HUES6 (cell line): ENCODE measurements at regions not wholly inside any gene's neighbourhood (a gene's known extent, or its start where the extent isn't known, plus 50 kb on each side); places are given as distances from the start of the nearest gene placed in this dataset.

Experiments used
- H3K27ac ChIP-seq: 2 replicates; pipeline ENCODE4 v1.7.0; 2013; ENCODE audit warnings: low read depth, mild to moderate bottlenecking, low read length, inconsistent platforms
- H3K27me3 ChIP-seq: 2 replicates; pipeline ENCODE4 v1.6.1; 2013; ENCODE audit warnings: low read length; ENCODE audit not compliant: control insufficient read depth, insufficient read depth
- H3K36me3 ChIP-seq: 2 replicates; pipeline ENCODE4 v1.6.1; 2013; ENCODE audit warnings: low read length; ENCODE audit not compliant: control insufficient read depth, insufficient read depth
- H3K4me1 ChIP-seq: 2 replicates; pipeline ENCODE4 v1.6.1; 2013; ENCODE audit warnings: low read length; ENCODE audit not compliant: control insufficient read depth, insufficient read depth
- H3K4me3 ChIP-seq: 2 replicates; pipeline ENCODE4 v1.5.1; 2013; ENCODE audit warnings: low read depth, low read length
- H3K9ac ChIP-seq: one replicate; pipeline ENCODE4 v1.6.1; 2013; ENCODE audit warnings: mild to moderate bottlenecking, low read length
- H3K9me3 ChIP-seq: 2 replicates; pipeline ENCODE4 v1.6.1; 2013; ENCODE audit warnings: low read depth, low read length; ENCODE audit not compliant: control insufficient read depth, insufficient read depth

DNA sequence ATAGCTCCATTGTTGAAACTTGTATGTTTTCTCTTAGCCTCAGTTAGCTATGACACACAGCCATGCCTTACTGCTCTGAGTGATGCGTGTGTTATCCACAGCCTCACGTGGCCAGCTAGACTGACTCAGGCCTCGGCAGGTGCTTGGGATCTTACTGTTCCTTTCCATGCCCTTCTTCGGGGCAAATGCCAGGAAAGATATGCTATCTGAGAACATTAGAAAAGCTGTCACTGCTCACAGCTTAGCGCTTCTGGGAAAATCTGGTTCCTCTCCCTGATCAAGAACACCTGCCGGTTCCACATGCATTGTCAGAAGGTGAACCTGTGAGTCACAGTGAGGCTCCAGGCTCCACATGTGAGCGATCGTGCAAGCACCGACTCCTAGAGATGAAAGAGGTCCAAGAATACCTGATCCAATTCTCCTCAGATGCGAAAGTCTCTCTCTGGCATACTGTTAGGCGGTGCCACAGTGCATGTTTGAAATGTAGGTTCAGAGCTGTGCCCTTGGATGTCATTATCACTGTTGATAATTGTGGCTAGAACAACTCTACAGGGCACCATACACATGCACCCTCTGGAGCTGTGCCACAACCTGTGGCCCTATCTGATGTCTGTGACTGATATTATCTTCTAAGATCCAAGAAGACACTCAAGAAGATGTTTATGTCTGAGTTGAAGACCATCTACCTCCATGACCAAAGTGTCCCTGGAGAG is 247.8 kb upstream of the IGFBP3 start:
- no peaks in the 10 kb centered on the region for H3K27me3 ChIP-seq
- no peak overlapping the region for H3K9ac ChIP-seq
- no peak overlapping the region for H3K27ac ChIP-seq
- no peaks in the 10 kb centered on the region for H3K36me3 ChIP-seq
- no peaks in the 10 kb centered on the region for H3K4me1 ChIP-seq
- H3K9me3 ChIP-seq = no peaks in the 10 kb centered on the region
- H3K4me3 ChIP-seq = no peak overlapping the region

DNA sequence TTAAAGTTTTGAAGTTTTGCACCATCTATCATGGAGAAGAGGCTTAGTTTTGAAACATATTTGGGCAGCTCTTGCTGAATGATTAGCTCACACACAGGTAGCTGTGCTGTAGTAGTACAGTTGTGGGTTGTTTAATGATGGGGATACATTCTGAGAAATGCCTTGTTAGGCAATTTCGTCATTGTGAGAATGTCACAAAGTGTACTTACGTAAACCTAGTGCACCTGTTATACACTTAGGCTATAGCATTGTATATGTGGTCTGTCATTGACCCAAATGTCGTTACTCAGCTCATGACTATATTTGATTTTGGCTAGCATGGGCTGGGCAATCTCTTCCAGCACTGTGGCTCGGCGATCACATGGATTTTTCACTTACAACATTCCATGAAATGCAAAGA is 247.2 kb upstream of the IGFBP3 start:
- H3K9me3 ChIP-seq = no peaks in the 10 kb centered on the region
- no peaks in the 10 kb centered on the region for H3K36me3 ChIP-seq
- no peak overlapping the region for H3K9ac ChIP-seq
- H3K4me1 ChIP-seq = no peaks in the 10 kb centered on the region
- no peak overlapping the region for H3K27ac ChIP-seq
- H3K27me3 ChIP-seq = no peaks in the 10 kb centered on the region
- no peak overlapping the region for H3K4me3 ChIP-seq

DNA sequence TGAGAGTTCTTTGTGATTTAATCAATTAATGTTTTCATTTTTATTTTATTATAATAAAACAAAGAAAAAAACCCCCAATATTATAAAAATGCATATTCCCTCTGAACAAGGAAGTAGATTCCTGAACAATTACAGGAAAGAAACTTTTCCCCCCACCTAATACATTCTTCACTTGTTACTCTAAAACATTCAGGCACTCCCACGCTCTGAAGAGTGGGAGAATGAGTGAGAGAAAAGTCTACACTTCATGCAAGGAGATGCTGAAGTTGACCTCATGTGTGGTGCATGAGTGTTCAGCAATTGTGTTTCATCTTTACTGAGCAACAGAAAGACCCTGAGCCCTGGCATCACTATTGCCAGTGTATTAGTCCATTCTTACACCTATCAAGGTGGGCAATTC is 244.2 kb upstream of the IGFBP3 start:
- no peak overlapping the region for H3K27ac ChIP-seq
- no peaks in the 10 kb centered on the region for H3K9me3 ChIP-seq
- H3K4me1 ChIP-seq = no peaks in the 10 kb centered on the region
- H3K4me3 ChIP-seq = no peak overlapping the region
- no peak overlapping the region for H3K9ac ChIP-seq
- H3K36me3 ChIP-seq = no peaks in the 10 kb centered on the region
- H3K27me3 ChIP-seq = no peaks in the 10 kb centered on the region

DNA sequence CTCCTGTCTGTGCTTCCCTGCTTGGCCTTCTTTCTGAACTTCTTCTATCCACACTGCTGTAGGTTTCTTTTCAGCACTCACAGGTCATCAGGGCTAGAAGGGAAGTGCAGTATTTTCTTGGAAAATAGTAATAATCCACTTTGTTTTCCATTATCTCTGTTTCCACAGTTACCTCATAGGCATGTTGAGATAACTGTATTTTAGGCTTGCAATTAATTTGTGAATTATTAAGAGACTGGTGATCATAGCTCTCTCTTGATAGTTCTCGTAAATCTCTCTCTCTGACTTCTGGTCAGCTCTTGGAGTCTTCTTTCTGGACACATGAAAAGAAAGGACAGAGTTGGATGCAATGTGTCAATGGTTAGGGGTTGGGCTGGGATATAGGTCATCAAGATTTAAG is 243.6 kb upstream of the IGFBP3 start:
- Histone ChIP-seq H3K4me3 (no peak overlapping the region), H3K36me3 (no peaks in the 10 kb centered on the region), H3K27me3 (no peaks in the 10 kb centered on the region), H3K27ac (no peak overlapping the region), H3K9me3 (no peaks in the 10 kb centered on the region), H3K9ac (no peak overlapping the region), H3K4me1 (no peaks in the 10 kb centered on the region)

DNA sequence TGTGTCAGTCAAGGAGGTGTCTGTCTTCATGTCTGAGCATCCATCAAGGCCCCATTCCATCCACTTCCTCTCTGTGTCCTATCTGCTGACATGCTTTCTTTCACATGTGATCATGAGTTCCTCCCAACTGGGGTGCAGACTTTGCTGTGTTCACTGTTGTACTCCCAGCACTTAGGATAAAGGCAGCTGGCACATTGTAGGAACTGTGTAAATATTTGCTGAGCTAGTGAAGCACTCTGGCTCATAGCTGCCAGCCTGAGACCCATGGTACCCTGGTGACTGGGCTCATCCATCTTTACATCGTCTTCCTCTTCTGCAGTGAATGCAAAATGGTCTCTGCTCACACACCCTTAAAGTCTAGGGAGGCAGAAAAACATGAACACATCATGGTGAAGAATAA is 242.2 kb upstream of the IGFBP3 start:
- Histone ChIP-seq H3K4me3 (no peak overlapping the region), H3K9me3 (no peaks in the 10 kb centered on the region), H3K9ac (no peak overlapping the region), H3K27ac (no peak overlapping the region), H3K36me3 (no peaks in the 10 kb centered on the region), H3K27me3 (no peaks in the 10 kb centered on the region), H3K4me1 (no peaks in the 10 kb centered on the region)

DNA sequence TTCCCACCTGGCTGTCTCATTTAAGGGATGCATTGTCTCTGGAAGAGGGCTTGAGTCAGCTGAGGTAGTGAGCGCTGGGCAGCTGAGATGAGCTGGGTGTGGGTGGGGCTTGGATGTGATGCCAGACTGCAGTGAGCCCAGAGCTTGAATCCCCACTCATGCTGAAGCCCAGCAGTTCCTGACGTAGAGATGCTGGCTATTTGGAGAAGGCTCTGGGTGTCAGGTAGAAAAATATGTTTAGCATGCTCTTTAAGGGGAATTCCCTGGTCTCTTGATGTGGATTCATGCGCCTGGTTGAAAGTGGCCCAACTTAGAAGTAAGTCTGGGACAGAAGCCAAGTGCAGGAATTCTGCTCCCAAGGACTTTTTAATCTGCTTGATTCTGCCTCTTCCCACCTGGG is 241.5 kb upstream of the IGFBP3 start:
- no peak overlapping the region for H3K27ac ChIP-seq
- no peak overlapping the region for H3K4me3 ChIP-seq
- H3K36me3 ChIP-seq = no peaks in the 10 kb centered on the region
- no peaks in the 10 kb centered on the region for H3K27me3 ChIP-seq
- no peaks in the 10 kb centered on the region for H3K4me1 ChIP-seq
- no peaks in the 10 kb centered on the region for H3K9me3 ChIP-seq
- H3K9ac ChIP-seq = no peak overlapping the region

DNA sequence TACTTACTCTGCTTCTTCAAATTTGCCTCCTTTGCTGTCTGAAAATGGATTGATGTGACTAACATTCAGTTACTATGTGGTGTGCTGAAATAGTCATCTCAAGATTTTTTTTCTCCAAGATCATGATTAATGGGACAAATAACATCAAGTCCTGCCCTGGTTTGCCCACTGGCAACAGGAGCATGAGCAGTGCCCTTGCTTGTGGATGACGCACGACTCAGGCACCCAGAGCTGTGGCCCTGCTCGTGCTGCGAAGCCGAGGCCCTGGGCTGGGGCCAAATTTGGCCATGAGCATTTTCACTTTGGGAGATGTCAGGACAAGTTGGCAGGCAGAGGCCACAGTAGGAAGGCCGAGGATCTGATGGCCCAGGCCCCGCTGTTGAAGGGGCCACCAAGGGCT is 239.8 kb upstream of the IGFBP3 start:
- Histone ChIP-seq H3K27ac (no peak overlapping the region), H3K9ac (no peak overlapping the region), H3K36me3 (no peaks in the 10 kb centered on the region), H3K27me3 (no peaks in the 10 kb centered on the region), H3K4me1 (no peaks in the 10 kb centered on the region), H3K4me3 (no peak overlapping the region), H3K9me3 (no peaks in the 10 kb centered on the region)

DNA sequence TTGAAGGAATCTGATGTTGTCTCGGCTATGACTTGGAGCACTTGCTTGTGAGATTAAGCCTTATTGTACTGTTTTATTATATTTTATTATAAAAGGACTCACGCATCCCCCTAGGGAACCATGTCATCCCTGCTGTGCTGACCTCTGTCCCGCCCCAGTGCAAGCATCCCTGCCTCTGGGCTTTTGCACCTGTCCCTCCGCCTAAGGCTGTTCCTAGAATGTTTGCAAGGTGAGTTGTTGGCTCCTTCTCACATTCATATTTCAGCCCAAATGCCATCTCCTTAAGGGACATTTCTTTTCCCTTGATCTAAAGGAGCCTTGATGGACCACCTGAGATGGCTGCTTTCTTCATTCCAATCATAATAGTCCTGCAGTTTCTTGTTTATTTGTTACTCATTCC is 236.9 kb upstream of the IGFBP3 start:
- Histone ChIP-seq H3K27me3 (no peaks in the 10 kb centered on the region), H3K4me3 (no peak overlapping the region), H3K9ac (no peak overlapping the region), H3K9me3 (no peaks in the 10 kb centered on the region), H3K4me1 (peaks cover 3% of the 10 kb centered on the region; the same call in 1 of the 2 replicates), H3K27ac (no peak overlapping the region), H3K36me3 (no peaks in the 10 kb centered on the region)

DNA sequence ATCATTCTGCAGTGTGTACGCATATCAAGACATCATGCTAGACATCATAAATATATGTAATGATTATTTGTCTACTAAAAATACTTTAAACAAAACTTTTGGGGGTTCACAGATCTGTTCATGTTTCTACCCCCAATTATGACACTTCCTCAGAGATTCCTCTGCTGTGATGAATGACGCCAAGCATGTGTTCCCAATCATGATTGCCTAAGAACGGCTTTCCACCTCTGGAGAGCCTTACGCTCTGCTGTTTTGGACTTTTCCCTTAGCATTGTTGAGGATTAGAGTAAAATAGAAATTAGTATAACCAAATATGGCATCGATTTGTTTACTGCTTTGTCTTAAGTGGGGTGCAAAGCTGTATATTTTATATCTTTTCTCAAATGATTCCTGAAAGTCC is 236.3 kb upstream of the IGFBP3 start:
- Histone ChIP-seq H3K36me3 (no peaks in the 10 kb centered on the region), H3K4me1 (peaks cover 3% of the 10 kb centered on the region; the same call in 1 of the 2 replicates), H3K27me3 (no peaks in the 10 kb centered on the region), H3K9me3 (no peaks in the 10 kb centered on the region), H3K27ac (no peak overlapping the region), H3K9ac (no peak overlapping the region), H3K4me3 (no peak overlapping the region)

DNA sequence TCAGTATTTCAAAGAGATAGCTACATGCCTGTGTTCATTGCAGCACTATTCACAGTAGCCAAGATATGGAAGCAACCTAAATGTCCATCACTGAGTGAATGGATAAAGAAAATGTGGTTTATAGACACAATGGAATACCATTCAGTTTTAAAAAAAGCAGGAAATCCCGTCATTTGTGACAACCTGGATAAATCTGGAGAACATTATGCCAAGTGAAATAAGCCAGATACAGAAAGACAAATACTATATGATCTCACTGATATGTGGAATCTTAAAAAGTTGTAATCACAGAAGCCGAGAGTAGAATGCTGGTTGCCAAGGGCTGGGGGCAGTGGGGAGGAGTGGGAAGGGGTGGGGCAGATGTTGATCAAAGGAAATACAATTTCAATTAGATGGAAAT is 235.8 kb upstream of the IGFBP3 start:
- H3K4me3 ChIP-seq = no peak overlapping the region
- H3K9ac ChIP-seq = no peak overlapping the region
- no peak overlapping the region for H3K27ac ChIP-seq
- peaks cover 3% of the 10 kb centered on the region; the same call in 1 of the 2 replicates for H3K4me1 ChIP-seq
- no peaks in the 10 kb centered on the region for H3K36me3 ChIP-seq
- no peaks in the 10 kb centered on the region for H3K27me3 ChIP-seq
- no peaks in the 10 kb centered on the region for H3K9me3 ChIP-seq

DNA sequence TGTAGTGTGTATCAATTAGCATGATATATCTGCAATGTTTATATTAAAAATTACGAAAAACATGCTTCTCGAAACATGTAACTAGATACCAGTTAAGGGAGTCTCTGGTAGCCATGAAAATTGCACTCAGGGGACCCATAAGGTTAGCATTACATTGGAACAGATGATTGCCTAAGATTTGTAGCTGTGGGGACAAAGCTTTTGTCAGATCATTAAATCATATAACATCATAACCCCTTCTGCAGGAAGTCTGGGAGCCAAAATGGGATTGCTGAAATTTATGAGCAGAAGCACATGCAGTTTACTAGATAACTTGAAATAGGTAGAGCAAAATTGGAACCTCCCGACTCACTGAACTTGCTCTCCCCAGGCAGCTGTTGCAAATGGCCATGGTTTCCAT is 235.0 kb upstream of the IGFBP3 start:
- Histone ChIP-seq H3K36me3 (no peaks in the 10 kb centered on the region), H3K4me3 (no peak overlapping the region), H3K27me3 (no peaks in the 10 kb centered on the region), H3K9ac (no peak overlapping the region), H3K9me3 (no peaks in the 10 kb centered on the region), H3K4me1 (peaks cover 3% of the 10 kb centered on the region; the same call in 1 of the 2 replicates), H3K27ac (no peak overlapping the region)
